H1 (cell line): ENCODE measurements at regions not wholly inside any gene's neighbourhood (a gene's known extent, or its start where the extent isn't known, plus 50 kb on each side); places are given as distances from the start of the nearest gene placed in this dataset.

Experiments
- TF ChIP-seq, protein P1 (sequence below): fragments of 300-600 bp; sonication (generic); IDR thresholded peaks from 2 replicates; pipeline ENCODE4 v1.7.1; 2012; ENCODE audit warnings: low read length, moderate library complexity, mild to moderate bottlenecking, inconsistent platforms; ENCODE audit not compliant: insufficient replicate concordance

DNA sequence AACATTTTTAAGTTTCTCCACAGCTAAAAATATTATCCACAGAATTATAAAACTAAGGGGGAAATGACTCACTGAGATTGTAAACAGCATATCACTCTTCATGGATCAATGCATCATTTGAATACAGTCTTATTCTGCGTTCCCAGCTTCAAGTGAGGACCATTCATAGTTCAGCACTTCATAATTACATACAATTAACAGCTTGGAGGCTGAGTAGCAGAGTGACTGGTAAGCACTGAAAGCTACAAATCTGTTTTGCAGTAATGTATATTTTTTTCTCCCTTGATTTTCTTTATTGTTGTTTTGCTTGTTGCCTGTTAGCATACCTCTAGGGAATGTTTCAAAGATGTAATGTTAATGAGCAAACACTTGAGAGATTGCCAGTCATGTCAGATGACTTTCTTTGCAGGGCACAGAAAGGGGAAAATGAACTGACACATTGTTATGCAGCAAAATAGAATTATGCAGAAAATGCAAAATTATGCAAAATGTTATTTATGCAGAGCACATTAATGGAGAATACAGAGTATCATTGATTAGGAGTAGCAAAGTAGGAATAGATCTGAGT is 138.6 kb downstream of the RPS29 start (continued):
- TF ChIP-seq, protein P1, sequence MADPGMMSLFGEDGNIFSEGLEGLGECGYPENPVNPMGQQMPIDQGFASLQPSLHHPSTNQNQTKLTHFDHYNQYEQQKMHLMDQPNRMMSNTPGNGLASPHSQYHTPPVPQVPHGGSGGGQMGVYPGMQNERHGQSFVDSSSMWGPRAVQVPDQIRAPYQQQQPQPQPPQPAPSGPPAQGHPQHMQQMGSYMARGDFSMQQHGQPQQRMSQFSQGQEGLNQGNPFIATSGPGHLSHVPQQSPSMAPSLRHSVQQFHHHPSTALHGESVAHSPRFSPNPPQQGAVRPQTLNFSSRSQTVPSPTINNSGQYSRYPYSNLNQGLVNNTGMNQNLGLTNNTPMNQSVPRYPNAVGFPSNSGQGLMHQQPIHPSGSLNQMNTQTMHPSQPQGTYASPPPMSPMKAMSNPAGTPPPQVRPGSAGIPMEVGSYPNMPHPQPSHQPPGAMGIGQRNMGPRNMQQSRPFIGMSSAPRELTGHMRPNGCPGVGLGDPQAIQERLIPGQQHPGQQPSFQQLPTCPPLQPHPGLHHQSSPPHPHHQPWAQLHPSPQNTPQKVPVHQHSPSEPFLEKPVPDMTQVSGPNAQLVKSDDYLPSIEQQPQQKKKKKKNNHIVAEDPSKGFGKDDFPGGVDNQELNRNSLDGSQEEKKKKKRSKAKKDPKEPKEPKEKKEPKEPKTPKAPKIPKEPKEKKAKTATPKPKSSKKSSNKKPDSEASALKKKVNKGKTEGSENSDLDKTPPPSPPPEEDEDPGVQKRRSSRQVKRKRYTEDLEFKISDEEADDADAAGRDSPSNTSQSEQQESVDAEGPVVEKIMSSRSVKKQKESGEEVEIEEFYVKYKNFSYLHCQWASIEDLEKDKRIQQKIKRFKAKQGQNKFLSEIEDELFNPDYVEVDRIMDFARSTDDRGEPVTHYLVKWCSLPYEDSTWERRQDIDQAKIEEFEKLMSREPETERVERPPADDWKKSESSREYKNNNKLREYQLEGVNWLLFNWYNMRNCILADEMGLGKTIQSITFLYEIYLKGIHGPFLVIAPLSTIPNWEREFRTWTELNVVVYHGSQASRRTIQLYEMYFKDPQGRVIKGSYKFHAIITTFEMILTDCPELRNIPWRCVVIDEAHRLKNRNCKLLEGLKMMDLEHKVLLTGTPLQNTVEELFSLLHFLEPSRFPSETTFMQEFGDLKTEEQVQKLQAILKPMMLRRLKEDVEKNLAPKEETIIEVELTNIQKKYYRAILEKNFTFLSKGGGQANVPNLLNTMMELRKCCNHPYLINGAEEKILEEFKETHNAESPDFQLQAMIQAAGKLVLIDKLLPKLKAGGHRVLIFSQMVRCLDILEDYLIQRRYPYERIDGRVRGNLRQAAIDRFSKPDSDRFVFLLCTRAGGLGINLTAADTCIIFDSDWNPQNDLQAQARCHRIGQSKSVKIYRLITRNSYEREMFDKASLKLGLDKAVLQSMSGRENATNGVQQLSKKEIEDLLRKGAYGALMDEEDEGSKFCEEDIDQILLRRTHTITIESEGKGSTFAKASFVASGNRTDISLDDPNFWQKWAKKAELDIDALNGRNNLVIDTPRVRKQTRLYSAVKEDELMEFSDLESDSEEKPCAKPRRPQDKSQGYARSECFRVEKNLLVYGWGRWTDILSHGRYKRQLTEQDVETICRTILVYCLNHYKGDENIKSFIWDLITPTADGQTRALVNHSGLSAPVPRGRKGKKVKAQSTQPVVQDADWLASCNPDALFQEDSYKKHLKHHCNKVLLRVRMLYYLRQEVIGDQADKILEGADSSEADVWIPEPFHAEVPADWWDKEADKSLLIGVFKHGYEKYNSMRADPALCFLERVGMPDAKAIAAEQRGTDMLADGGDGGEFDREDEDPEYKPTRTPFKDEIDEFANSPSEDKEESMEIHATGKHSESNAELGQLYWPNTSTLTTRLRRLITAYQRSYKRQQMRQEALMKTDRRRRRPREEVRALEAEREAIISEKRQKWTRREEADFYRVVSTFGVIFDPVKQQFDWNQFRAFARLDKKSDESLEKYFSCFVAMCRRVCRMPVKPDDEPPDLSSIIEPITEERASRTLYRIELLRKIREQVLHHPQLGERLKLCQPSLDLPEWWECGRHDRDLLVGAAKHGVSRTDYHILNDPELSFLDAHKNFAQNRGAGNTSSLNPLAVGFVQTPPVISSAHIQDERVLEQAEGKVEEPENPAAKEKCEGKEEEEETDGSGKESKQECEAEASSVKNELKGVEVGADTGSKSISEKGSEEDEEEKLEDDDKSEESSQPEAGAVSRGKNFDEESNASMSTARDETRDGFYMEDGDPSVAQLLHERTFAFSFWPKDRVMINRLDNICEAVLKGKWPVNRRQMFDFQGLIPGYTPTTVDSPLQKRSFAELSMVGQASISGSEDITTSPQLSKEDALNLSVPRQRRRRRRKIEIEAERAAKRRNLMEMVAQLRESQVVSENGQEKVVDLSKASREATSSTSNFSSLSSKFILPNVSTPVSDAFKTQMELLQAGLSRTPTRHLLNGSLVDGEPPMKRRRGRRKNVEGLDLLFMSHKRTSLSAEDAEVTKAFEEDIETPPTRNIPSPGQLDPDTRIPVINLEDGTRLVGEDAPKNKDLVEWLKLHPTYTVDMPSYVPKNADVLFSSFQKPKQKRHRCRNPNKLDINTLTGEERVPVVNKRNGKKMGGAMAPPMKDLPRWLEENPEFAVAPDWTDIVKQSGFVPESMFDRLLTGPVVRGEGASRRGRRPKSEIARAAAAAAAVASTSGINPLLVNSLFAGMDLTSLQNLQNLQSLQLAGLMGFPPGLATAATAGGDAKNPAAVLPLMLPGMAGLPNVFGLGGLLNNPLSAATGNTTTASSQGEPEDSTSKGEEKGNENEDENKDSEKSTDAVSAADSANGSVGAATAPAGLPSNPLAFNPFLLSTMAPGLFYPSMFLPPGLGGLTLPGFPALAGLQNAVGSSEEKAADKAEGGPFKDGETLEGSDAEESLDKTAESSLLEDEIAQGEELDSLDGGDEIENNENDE: no peak
